ENCODE measurements at regions not wholly inside any gene's neighbourhood (a gene's known extent, or its start where the extent isn't known, plus 50 kb on each side); places are given as distances from the start of the nearest gene placed in this dataset.

- Histone ChIP-seq H3K4me3 (ENCODE audit: low read length in 2 of 2) (no peak overlapping the region), H3K9ac (ENCODE audit: low read depth in 1 of 2, low read length in 2 of 2) (no peak overlapping the region), H3K36me3 (ENCODE audit: control insufficient read depth in 2 of 2, insufficient read depth in 2 of 2, low read length in 2 of 2) (no peaks in the 10 kb centered on the region), H3K27me3 (ENCODE audit: control insufficient read depth in 2 of 2, insufficient read depth in 2 of 2, low read length in 2 of 2) (no peaks in the 10 kb centered on the region), H3K27ac (ENCODE audit: low read depth in 2 of 2, low read length in 2 of 2) (no peak overlapping the region), H3K4me1 (ENCODE audit: control insufficient read depth in 2 of 2, insufficient read depth in 2 of 2, low read length in 2 of 2) (no peaks in the 10 kb centered on the region), H3K9me3 (ENCODE audit: control insufficient read depth in 2 of 2, low read length in 2 of 2) (no peaks in the 10 kb centered on the region)
These were observed 119.3 kb upstream of the WWC1 start for GRCh38 chr5:168171901-168172759.

GRCh38 chr5:168172760-168173223 is 118.7 kb upstream of the WWC1 start:
- no peak overlapping the region for H3K9ac ChIP-seq (ENCODE audit: low read depth in 1 of 2, low read length in 2 of 2)
- H3K9me3 ChIP-seq (ENCODE audit: control insufficient read depth in 2 of 2, low read length in 2 of 2): no peaks in the 10 kb centered on the region
- H3K27me3 ChIP-seq (ENCODE audit: control insufficient read depth in 2 of 2, insufficient read depth in 2 of 2, low read length in 2 of 2): no peaks in the 10 kb centered on the region
- H3K4me1 ChIP-seq (ENCODE audit: control insufficient read depth in 2 of 2, insufficient read depth in 2 of 2, low read length in 2 of 2): no peaks in the 10 kb centered on the region
- no peaks in the 10 kb centered on the region for H3K36me3 ChIP-seq (ENCODE audit: control insufficient read depth in 2 of 2, insufficient read depth in 2 of 2, low read length in 2 of 2)
- H3K4me3 ChIP-seq (ENCODE audit: low read length in 2 of 2): no peak overlapping the region
- no peak overlapping the region for H3K27ac ChIP-seq (ENCODE audit: low read depth in 2 of 2, low read length in 2 of 2)

GRCh38 chr5:168174376-168174775 is 117.1 kb upstream of the WWC1 start:
- Histone ChIP-seq H3K4me3 (ENCODE audit: low read length in 2 of 2) (no peak overlapping the region), H3K9ac (ENCODE audit: low read depth in 1 of 2, low read length in 2 of 2) (no peak overlapping the region), H3K27ac (ENCODE audit: low read depth in 2 of 2, low read length in 2 of 2) (no peak overlapping the region), H3K27me3 (ENCODE audit: control insufficient read depth in 2 of 2, insufficient read depth in 2 of 2, low read length in 2 of 2) (no peaks in the 10 kb centered on the region), H3K9me3 (ENCODE audit: control insufficient read depth in 2 of 2, low read length in 2 of 2) (no peaks in the 10 kb centered on the region), H3K36me3 (ENCODE audit: control insufficient read depth in 2 of 2, insufficient read depth in 2 of 2, low read length in 2 of 2) (no peaks in the 10 kb centered on the region), H3K4me1 (ENCODE audit: control insufficient read depth in 2 of 2, insufficient read depth in 2 of 2, low read length in 2 of 2) (no peaks in the 10 kb centered on the region)

- Histone ChIP-seq H3K4me1 (ENCODE audit: control insufficient read depth in 2 of 2, insufficient read depth in 2 of 2, low read length in 2 of 2) (no peaks in the 10 kb centered on the region), H3K4me3 (ENCODE audit: low read length in 2 of 2) (no peak overlapping the region), H3K9ac (ENCODE audit: low read depth in 1 of 2, low read length in 2 of 2) (no peak overlapping the region), H3K9me3 (ENCODE audit: control insufficient read depth in 2 of 2, low read length in 2 of 2) (no peaks in the 10 kb centered on the region), H3K27ac (ENCODE audit: low read depth in 2 of 2, low read length in 2 of 2) (no peak overlapping the region), H3K36me3 (ENCODE audit: control insufficient read depth in 2 of 2, insufficient read depth in 2 of 2, low read length in 2 of 2) (no peaks in the 10 kb centered on the region), H3K27me3 (ENCODE audit: control insufficient read depth in 2 of 2, insufficient read depth in 2 of 2, low read length in 2 of 2) (no peaks in the 10 kb centered on the region)
These were observed 115.2 kb upstream of the WWC1 start for GRCh38 chr5:168176251-168176650.

- Histone ChIP-seq H3K9ac (ENCODE audit: low read depth in 1 of 2, low read length in 2 of 2) (no peak overlapping the region), H3K4me3 (ENCODE audit: low read length in 2 of 2) (no peak overlapping the region), H3K27ac (ENCODE audit: low read depth in 2 of 2, low read length in 2 of 2) (no peak overlapping the region), H3K36me3 (ENCODE audit: control insufficient read depth in 2 of 2, insufficient read depth in 2 of 2, low read length in 2 of 2) (no peaks in the 10 kb centered on the region), H3K9me3 (ENCODE audit: control insufficient read depth in 2 of 2, low read length in 2 of 2) (no peaks in the 10 kb centered on the region), H3K4me1 (ENCODE audit: control insufficient read depth in 2 of 2, insufficient read depth in 2 of 2, low read length in 2 of 2) (no peaks in the 10 kb centered on the region), H3K27me3 (ENCODE audit: control insufficient read depth in 2 of 2, insufficient read depth in 2 of 2, low read length in 2 of 2) (no peaks in the 10 kb centered on the region)
These were observed 114.5 kb upstream of the WWC1 start for GRCh38 chr5:168176941-168177340.

GRCh38 chr5:168177831-168178450 is 113.5 kb upstream of the WWC1 start:
- Histone ChIP-seq H3K9ac (ENCODE audit: low read depth in 1 of 2, low read length in 2 of 2) (no peak overlapping the region), H3K4me3 (ENCODE audit: low read length in 2 of 2) (no peak overlapping the region), H3K9me3 (ENCODE audit: control insufficient read depth in 2 of 2, low read length in 2 of 2) (no peaks in the 10 kb centered on the region), H3K36me3 (ENCODE audit: control insufficient read depth in 2 of 2, insufficient read depth in 2 of 2, low read length in 2 of 2) (no peaks in the 10 kb centered on the region), H3K4me1 (ENCODE audit: control insufficient read depth in 2 of 2, insufficient read depth in 2 of 2, low read length in 2 of 2) (no peaks in the 10 kb centered on the region), H3K27ac (ENCODE audit: low read depth in 2 of 2, low read length in 2 of 2) (no peak overlapping the region), H3K27me3 (ENCODE audit: control insufficient read depth in 2 of 2, insufficient read depth in 2 of 2, low read length in 2 of 2) (no peaks in the 10 kb centered on the region)

- Histone ChIP-seq H3K4me1 (ENCODE audit: control insufficient read depth in 2 of 2, insufficient read depth in 2 of 2, low read length in 2 of 2) (no peaks in the 10 kb centered on the region), H3K9me3 (ENCODE audit: control insufficient read depth in 2 of 2, low read length in 2 of 2) (no peaks in the 10 kb centered on the region), H3K36me3 (ENCODE audit: control insufficient read depth in 2 of 2, insufficient read depth in 2 of 2, low read length in 2 of 2) (no peaks in the 10 kb centered on the region), H3K4me3 (ENCODE audit: low read length in 2 of 2) (no peak overlapping the region), H3K27ac (ENCODE audit: low read depth in 2 of 2, low read length in 2 of 2) (no peak overlapping the region), H3K9ac (ENCODE audit: low read depth in 1 of 2, low read length in 2 of 2) (no peak overlapping the region), H3K27me3 (ENCODE audit: control insufficient read depth in 2 of 2, insufficient read depth in 2 of 2, low read length in 2 of 2) (no peaks in the 10 kb centered on the region)
These were observed 112.3 kb upstream of the WWC1 start for GRCh38 chr5:168179192-168179593.

GRCh38 chr5:168182269-168182668 is 109.2 kb upstream of the WWC1 start:
- Histone ChIP-seq H3K9me3 (ENCODE audit: control insufficient read depth in 2 of 2, low read length in 2 of 2) (no peaks in the 10 kb centered on the region), H3K27me3 (ENCODE audit: control insufficient read depth in 2 of 2, insufficient read depth in 2 of 2, low read length in 2 of 2) (no peaks in the 10 kb centered on the region), H3K27ac (ENCODE audit: low read depth in 2 of 2, low read length in 2 of 2) (no peak overlapping the region), H3K9ac (ENCODE audit: low read depth in 1 of 2, low read length in 2 of 2) (no peak overlapping the region), H3K4me1 (ENCODE audit: control insufficient read depth in 2 of 2, insufficient read depth in 2 of 2, low read length in 2 of 2) (no peaks in the 10 kb centered on the region), H3K36me3 (ENCODE audit: control insufficient read depth in 2 of 2, insufficient read depth in 2 of 2, low read length in 2 of 2) (no peaks in the 10 kb centered on the region), H3K4me3 (ENCODE audit: low read length in 2 of 2) (no peak overlapping the region)

GRCh38 chr5:168184103-168184502 is 107.3 kb upstream of the WWC1 start:
- Histone ChIP-seq H3K9ac (ENCODE audit: low read depth in 1 of 2, low read length in 2 of 2) (no peak overlapping the region), H3K9me3 (ENCODE audit: control insufficient read depth in 2 of 2, low read length in 2 of 2) (no peaks in the 10 kb centered on the region), H3K4me3 (ENCODE audit: low read length in 2 of 2) (no peak overlapping the region), H3K4me1 (ENCODE audit: control insufficient read depth in 2 of 2, insufficient read depth in 2 of 2, low read length in 2 of 2) (no peaks in the 10 kb centered on the region), H3K27me3 (ENCODE audit: control insufficient read depth in 2 of 2, insufficient read depth in 2 of 2, low read length in 2 of 2) (no peaks in the 10 kb centered on the region), H3K36me3 (ENCODE audit: control insufficient read depth in 2 of 2, insufficient read depth in 2 of 2, low read length in 2 of 2) (no peaks in the 10 kb centered on the region), H3K27ac (ENCODE audit: low read depth in 2 of 2, low read length in 2 of 2) (no peak overlapping the region)

- no peaks in the 10 kb centered on the region for H3K9me3 ChIP-seq (ENCODE audit: control insufficient read depth in 2 of 2, low read length in 2 of 2)
- H3K27ac ChIP-seq (ENCODE audit: low read depth in 2 of 2, low read length in 2 of 2): no peak overlapping the region
- H3K4me1 ChIP-seq (ENCODE audit: control insufficient read depth in 2 of 2, insufficient read depth in 2 of 2, low read length in 2 of 2): no peaks in the 10 kb centered on the region
- no peaks in the 10 kb centered on the region for H3K36me3 ChIP-seq (ENCODE audit: control insufficient read depth in 2 of 2, insufficient read depth in 2 of 2, low read length in 2 of 2)
- no peaks in the 10 kb centered on the region for H3K27me3 ChIP-seq (ENCODE audit: control insufficient read depth in 2 of 2, insufficient read depth in 2 of 2, low read length in 2 of 2)
- no peak overlapping the region for H3K4me3 ChIP-seq (ENCODE audit: low read length in 2 of 2)
- H3K9ac ChIP-seq (ENCODE audit: low read depth in 1 of 2, low read length in 2 of 2): no peak overlapping the region
These were observed 105.0 kb upstream of the WWC1 start for GRCh38 chr5:168186289-168187074.

All from mucosa of rectum (tissue), 2 donors.